Duodenal mucosa (tissue), 2 donors: ENCODE measurements at regions not wholly inside any gene's neighbourhood (a gene's known extent, or its start where the extent isn't known, plus 50 kb on each side); places are given as distances from the start of the nearest gene placed in this dataset.

Source experiments
- H3K27ac ChIP-seq: one replicate; pipeline ENCODE4 v1.7.0; 2013; ENCODE audit warnings: low read depth, low read length
- H3K27me3 ChIP-seq, 2 donors: one replicate each; pipeline ENCODE4 v1.7.0; 2013; ENCODE audit warnings: low read length in 2 of 2, control low read depth in 1 of 2; ENCODE audit not compliant: insufficient read depth in 2 of 2, control insufficient read depth in 1 of 2
- H3K36me3 ChIP-seq, 2 donors: one replicate each; pipeline ENCODE4 v1.7.0; 2013; ENCODE audit warnings: low read length in 2 of 2, control low read depth in 1 of 2; ENCODE audit not compliant: insufficient read depth in 2 of 2, control insufficient read depth in 1 of 2
- H3K4me1 ChIP-seq, 2 donors: one replicate each; pipeline ENCODE4 v1.7.0; 2013; ENCODE audit warnings: low read length in 2 of 2, control low read depth in 1 of 2; ENCODE audit not compliant: insufficient read depth in 2 of 2, control insufficient read depth in 1 of 2
- H3K4me3 ChIP-seq, 2 donors: one replicate each; pipeline ENCODE4 v1.7.0; 2013; ENCODE audit warnings: low read length in 2 of 2, low read depth in 1 of 2
- H3K9ac ChIP-seq, 2 donors: one replicate each; pipeline ENCODE4 v1.7.0; 2013; ENCODE audit warnings: low read length in 2 of 2, low read depth in 1 of 2
- H3K9me3 ChIP-seq, 2 donors: one replicate each; pipeline ENCODE4 v1.7.0; 2013; ENCODE audit warnings: low read length in 2 of 2, control low read depth in 1 of 2; ENCODE audit not compliant: control insufficient read depth in 1 of 2

GRCh38 chr14:53814392-53814791 is 142.2 kb downstream of the BMP4 start:
- Histone ChIP-seq H3K36me3 (no peaks in the 10 kb centered on the region), H3K9me3 (no peaks in the 10 kb centered on the region), H3K4me3 (no peak overlapping the region), H3K27ac (no peak overlapping the region), H3K4me1 (no peaks in the 10 kb centered on the region), H3K9ac (no peak overlapping the region), H3K27me3 (no peaks in the 10 kb centered on the region)

GRCh38 chr14:53810221-53810620 is 146.4 kb downstream of the BMP4 start:
- Histone ChIP-seq H3K9me3 (no peaks in the 10 kb centered on the region), H3K36me3 (no peaks in the 10 kb centered on the region), H3K9ac (no peak overlapping the region), H3K27ac (no peak overlapping the region), H3K27me3 (no peaks in the 10 kb centered on the region), H3K4me1 (no peaks in the 10 kb centered on the region), H3K4me3 (no peak overlapping the region)

GRCh38 chr14:53808042-53808441 is 148.6 kb downstream of the BMP4 start:
- no peak overlapping the region for H3K27ac ChIP-seq
- no peaks in the 10 kb centered on the region for H3K4me1 ChIP-seq
- H3K27me3 ChIP-seq: no peaks in the 10 kb centered on the region
- H3K9ac ChIP-seq: no peak overlapping the region
- no peaks in the 10 kb centered on the region for H3K36me3 ChIP-seq
- no peaks in the 10 kb centered on the region for H3K9me3 ChIP-seq
- no peak overlapping the region for H3K4me3 ChIP-seq

GRCh38 chr14:53807542-53807941 is 149.1 kb downstream of the BMP4 start:
- Histone ChIP-seq H3K36me3 (no peaks in the 10 kb centered on the region), H3K4me1 (no peaks in the 10 kb centered on the region), H3K27me3 (no peaks in the 10 kb centered on the region), H3K27ac (no peak overlapping the region), H3K9me3 (no peaks in the 10 kb centered on the region), H3K9ac (no peak overlapping the region), H3K4me3 (no peak overlapping the region)

GRCh38 chr14:53807108-53807507 is 149.5 kb downstream of the BMP4 start:
- Histone ChIP-seq H3K27ac (no peak overlapping the region), H3K27me3 (no peaks in the 10 kb centered on the region), H3K9ac (no peak overlapping the region), H3K4me1 (no peaks in the 10 kb centered on the region), H3K9me3 (no peaks in the 10 kb centered on the region), H3K36me3 (no peaks in the 10 kb centered on the region), H3K4me3 (no peak overlapping the region)

- no peaks in the 10 kb centered on the region for H3K27me3 ChIP-seq
- no peak overlapping the region for H3K9ac ChIP-seq
- H3K27ac ChIP-seq: no peak overlapping the region
- H3K36me3 ChIP-seq: no peaks in the 10 kb centered on the region
- H3K4me1 ChIP-seq: no peaks in the 10 kb centered on the region
- H3K9me3 ChIP-seq: no peaks in the 10 kb centered on the region
- no peak overlapping the region for H3K4me3 ChIP-seq
Observed at GRCh38 chr14:53796734-53797133, 159.9 kb downstream of the BMP4 start.

- no peak overlapping the region for H3K4me3 ChIP-seq
- H3K27ac ChIP-seq: no peak overlapping the region
- H3K4me1 ChIP-seq: no peaks in the 10 kb centered on the region
- H3K9me3 ChIP-seq: no peaks in the 10 kb centered on the region
- H3K27me3 ChIP-seq: no peaks in the 10 kb centered on the region
- no peak overlapping the region for H3K9ac ChIP-seq
- H3K36me3 ChIP-seq: no peaks in the 10 kb centered on the region
Observed at GRCh38 chr14:53793790-53794505, 162.7 kb downstream of the BMP4 start.

GRCh38 chr14:53792909-53793308 is 163.7 kb downstream of the BMP4 start:
- no peak overlapping the region for H3K9ac ChIP-seq
- H3K4me1 ChIP-seq: no peaks in the 10 kb centered on the region
- no peak overlapping the region for H3K27ac ChIP-seq
- H3K9me3 ChIP-seq: no peaks in the 10 kb centered on the region
- H3K27me3 ChIP-seq: no peaks in the 10 kb centered on the region
- H3K4me3 ChIP-seq: no peak overlapping the region
- no peaks in the 10 kb centered on the region for H3K36me3 ChIP-seq

- Histone ChIP-seq H3K4me3 (no peak overlapping the region), H3K27me3 (no peaks in the 10 kb centered on the region), H3K4me1 (no peaks in the 10 kb centered on the region), H3K9me3 (no peaks in the 10 kb centered on the region), H3K27ac (no peak overlapping the region), H3K36me3 (no peaks in the 10 kb centered on the region), H3K9ac (no peak overlapping the region)
Observed at GRCh38 chr14:53790731-53791500, 165.7 kb downstream of the BMP4 start.

- Histone ChIP-seq H3K4me1 (no peaks in the 10 kb centered on the region), H3K9me3 (peaks cover 0 to 5% of the 10 kb centered on the region in 2 donors), H3K27me3 (no peaks in the 10 kb centered on the region), H3K27ac (no peak overlapping the region), H3K36me3 (no peaks in the 10 kb centered on the region), H3K4me3 (no peak overlapping the region), H3K9ac (no peak overlapping the region)
Observed at GRCh38 chr14:53788566-53788965, 168.1 kb downstream of the BMP4 start.
